Colonic mucosa (tissue), 4 donors: ENCODE measurements at regions not wholly inside any gene's neighbourhood (a gene's known extent, or its start where the extent isn't known, plus 50 kb on each side); places are given as distances from the start of the nearest gene placed in this dataset.

Experiments
- DNase-seq: peaks from one replicate; pipeline ENCODE4 v3.0.0-alpha.2; 2020
- H3K27ac ChIP-seq: fragments of 200-600 bp; one replicate; pipeline ENCODE4 v1.8.0; 2021
- H3K27me3 ChIP-seq: fragments of 200-600 bp; one replicate; pipeline ENCODE4 v1.8.0; 2021
- H3K36me3 ChIP-seq: fragments of 200-600 bp; one replicate; pipeline ENCODE4 v1.8.0; 2021
- H3K4me1 ChIP-seq: fragments of 200-600 bp; one replicate; pipeline ENCODE4 v1.8.0; 2021; ENCODE audit warnings: mild to moderate bottlenecking
- H3K4me3 ChIP-seq: fragments of 200-600 bp; one replicate; pipeline ENCODE4 v1.8.0; 2021
- H3K9ac ChIP-seq, 2 donors: one replicate each; pipeline ENCODE4 v1.7.0; 2013; ENCODE audit warnings: control low read depth in 2 of 2, low read depth in 2 of 2, low read length in 2 of 2
- H3K9me3 ChIP-seq: fragments of 200-600 bp; one replicate; pipeline ENCODE4 v1.8.0; 2021
- intact Hi-C: fragments of 100-400 bp; cut with DNase I; formaldehyde crosslinking; loops from one replicate; pipeline ENCODE4 v1.14.1; 2022
- TF ChIP-seq, protein P1 (sequence below): fragments of 200-600 bp; IDR thresholded peaks from one replicate; pipeline ENCODE4 v1.8.0; 2022; ENCODE audit warnings: antibody characterized with exemption, mild to moderate bottlenecking
- donor health status: healthy.
- donor health status: DM: no; HTN: no; CAD: no.
- donor health status: DM: no; HTN: no; CAD: no.

DNA sequence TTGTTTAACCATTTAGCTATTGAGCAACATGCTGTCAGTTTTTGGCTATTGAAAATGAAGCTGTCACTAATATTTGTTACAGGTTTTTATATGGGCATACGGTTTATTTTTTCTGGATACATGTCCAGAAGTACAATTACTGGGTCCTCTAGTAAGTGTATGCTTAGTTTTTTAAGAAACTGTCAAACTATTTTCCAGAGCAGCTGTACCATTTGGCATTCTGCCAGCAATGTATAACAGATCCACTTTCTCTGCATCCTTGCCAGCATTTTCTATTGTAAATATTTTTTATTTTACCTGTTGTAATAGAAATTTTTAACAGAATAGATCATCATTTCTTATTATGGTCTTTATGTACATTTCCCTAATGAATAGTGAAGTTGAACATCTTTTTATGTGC is 658.8 kb downstream of the EDEM1 start:
- Histone ChIP-seq H3K9ac (no peak overlapping the region), H3K4me1 (no peaks in the 10 kb centered on the region), H3K27ac (no peak overlapping the region), H3K9me3 (no peaks in the 10 kb centered on the region), H3K36me3 (no peaks in the 10 kb centered on the region), H3K27me3 (no peaks in the 10 kb centered on the region), H3K4me3 (no peak overlapping the region)
- DNase-seq: no peak
- TF ChIP-seq, protein P1, sequence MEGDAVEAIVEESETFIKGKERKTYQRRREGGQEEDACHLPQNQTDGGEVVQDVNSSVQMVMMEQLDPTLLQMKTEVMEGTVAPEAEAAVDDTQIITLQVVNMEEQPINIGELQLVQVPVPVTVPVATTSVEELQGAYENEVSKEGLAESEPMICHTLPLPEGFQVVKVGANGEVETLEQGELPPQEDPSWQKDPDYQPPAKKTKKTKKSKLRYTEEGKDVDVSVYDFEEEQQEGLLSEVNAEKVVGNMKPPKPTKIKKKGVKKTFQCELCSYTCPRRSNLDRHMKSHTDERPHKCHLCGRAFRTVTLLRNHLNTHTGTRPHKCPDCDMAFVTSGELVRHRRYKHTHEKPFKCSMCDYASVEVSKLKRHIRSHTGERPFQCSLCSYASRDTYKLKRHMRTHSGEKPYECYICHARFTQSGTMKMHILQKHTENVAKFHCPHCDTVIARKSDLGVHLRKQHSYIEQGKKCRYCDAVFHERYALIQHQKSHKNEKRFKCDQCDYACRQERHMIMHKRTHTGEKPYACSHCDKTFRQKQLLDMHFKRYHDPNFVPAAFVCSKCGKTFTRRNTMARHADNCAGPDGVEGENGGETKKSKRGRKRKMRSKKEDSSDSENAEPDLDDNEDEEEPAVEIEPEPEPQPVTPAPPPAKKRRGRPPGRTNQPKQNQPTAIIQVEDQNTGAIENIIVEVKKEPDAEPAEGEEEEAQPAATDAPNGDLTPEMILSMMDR: no peak
- intact Hi-C loops: no loop called here

DNA sequence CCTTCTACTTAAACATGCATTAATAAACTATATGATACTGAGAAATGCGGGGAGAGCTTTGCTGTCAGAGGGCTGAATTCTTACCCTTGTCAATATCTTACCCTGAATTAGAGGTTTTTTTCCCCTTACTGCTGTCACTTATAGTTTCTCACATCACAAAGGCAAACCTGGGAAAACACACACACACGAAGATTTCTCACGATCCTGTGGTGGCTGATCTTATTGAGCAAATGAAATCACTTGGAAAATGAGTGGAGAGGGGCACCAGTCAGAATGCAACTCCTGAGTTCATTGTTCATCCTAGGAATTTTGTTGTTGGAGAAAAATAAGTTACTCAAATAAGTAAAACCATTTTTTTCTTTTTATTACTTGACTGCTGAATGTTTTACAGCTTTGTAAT is 673.6 kb downstream of the EDEM1 start:
- Histone ChIP-seq H3K36me3 (no peaks in the 10 kb centered on the region), H3K9ac (no peak overlapping the region), H3K9me3 (no peaks in the 10 kb centered on the region), H3K27ac (no peak overlapping the region), H3K4me1 (no peaks in the 10 kb centered on the region), H3K4me3 (no peak overlapping the region), H3K27me3 (no peaks in the 10 kb centered on the region)
- intact Hi-C loops: no loop called here
- DNase-seq: no peak
- TF ChIP-seq, protein P1: no peak

DNA sequence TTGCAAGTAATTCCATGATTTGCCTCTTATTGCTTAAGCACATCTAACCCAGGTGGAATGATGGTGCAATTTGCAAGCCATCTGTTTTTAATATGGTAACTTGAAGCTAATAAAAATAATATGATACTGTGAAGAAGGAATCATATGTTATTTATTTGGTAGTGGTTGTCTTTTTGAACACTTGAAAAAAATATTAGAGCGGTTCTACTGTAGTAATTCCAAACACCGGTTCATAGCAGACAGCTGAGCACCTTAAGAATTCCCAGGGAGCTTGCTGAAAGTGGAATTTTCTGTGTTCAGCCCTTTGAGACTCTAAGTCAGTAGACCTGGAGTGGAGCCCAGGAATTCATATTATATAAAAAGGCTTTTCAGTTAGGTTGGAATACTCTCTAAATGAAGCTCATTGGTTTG is 687.4 kb downstream of the EDEM1 start:
- Histone ChIP-seq H3K27me3 (no peaks in the 10 kb centered on the region), H3K27ac (no peak overlapping the region), H3K4me1 (no peaks in the 10 kb centered on the region), H3K4me3 (no peak overlapping the region), H3K36me3 (no peaks in the 10 kb centered on the region), H3K9me3 (no peaks in the 10 kb centered on the region), H3K9ac (no peak overlapping the region)
- DNase-seq: no peak
- intact Hi-C loops: no loop called here
- TF ChIP-seq, protein P1: no peak

DNA sequence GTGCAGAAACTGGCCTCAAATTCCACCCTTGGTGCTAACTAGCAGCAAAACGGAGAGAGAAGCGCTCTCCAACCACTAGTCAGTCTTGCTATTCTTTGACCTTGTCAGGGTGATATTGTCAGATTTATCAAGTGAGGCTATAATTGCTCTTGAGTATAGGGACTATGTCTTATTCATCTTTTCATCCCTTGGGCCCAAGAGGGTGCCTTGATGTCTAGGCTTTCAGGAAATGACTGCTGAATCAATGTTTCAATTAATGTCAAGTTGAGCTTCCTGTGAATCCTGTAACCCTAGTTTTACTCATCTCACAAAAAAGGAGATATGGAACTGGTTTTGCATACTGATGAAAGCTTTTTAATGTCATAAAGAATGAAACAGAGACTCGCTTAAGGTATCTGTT is 701.3 kb downstream of the EDEM1 start:
- H3K9ac ChIP-seq: no peak overlapping the region
- H3K9me3 ChIP-seq: no peaks in the 10 kb centered on the region
- H3K27ac ChIP-seq: no peak overlapping the region
- TF ChIP-seq, protein P1: no peak
- intact Hi-C loops: no loop called here
- H3K4me3 ChIP-seq: no peak overlapping the region
- no peaks in the 10 kb centered on the region for H3K27me3 ChIP-seq
- no peaks in the 10 kb centered on the region for H3K36me3 ChIP-seq
- no peaks in the 10 kb centered on the region for H3K4me1 ChIP-seq
- no peak for DNase-seq

DNA sequence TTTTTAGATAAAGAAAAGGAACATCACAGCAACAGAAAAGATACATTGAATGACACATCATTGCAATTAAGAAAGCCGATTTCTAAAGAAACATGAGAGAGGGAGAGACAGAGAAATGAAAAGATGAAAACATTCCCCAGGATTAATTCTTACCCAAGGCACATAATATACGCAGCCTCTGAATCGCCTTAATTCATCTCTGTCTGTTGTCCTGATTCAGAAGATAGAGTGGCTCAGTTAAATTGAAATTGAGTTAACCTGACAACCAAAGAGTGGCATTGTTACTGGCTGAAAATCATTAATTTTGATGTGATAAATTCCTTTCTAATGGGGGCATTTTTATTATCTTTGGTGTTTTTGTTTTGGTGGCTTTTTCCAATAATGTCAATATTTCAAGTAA is 701.9 kb downstream of the EDEM1 start:
- H3K9ac ChIP-seq: no peak overlapping the region
- no peaks in the 10 kb centered on the region for H3K27me3 ChIP-seq
- H3K4me3 ChIP-seq: no peak overlapping the region
- intact Hi-C loops: no loop called here
- no peaks in the 10 kb centered on the region for H3K4me1 ChIP-seq
- no peaks in the 10 kb centered on the region for H3K9me3 ChIP-seq
- H3K36me3 ChIP-seq: no peaks in the 10 kb centered on the region
- H3K27ac ChIP-seq: no peak overlapping the region
- no peak for DNase-seq
- TF ChIP-seq, protein P1: no peak

DNA sequence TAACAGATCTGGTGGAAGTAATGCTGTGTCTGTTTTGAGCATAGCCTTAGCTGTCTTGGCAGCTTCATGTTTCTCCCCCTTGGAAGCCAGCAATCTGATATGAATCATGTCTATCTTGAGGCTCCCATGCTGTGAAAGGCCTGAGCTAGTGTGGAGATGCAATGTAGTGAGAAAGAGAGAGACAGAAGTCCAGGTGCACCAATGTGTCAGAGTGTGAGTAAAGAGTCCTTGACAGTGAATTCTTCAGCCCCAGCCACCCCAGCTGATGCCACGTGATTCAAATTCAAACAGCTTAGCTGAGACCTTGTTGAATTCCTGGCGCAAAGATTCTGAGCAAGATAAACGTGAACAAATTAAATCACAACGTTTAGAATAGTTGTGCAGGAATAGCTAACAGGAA is 704.2 kb downstream of the EDEM1 start:
- Histone ChIP-seq H3K9me3 (no peaks in the 10 kb centered on the region), H3K27me3 (no peaks in the 10 kb centered on the region), H3K4me3 (no peak overlapping the region), H3K9ac (no peak overlapping the region), H3K4me1 (no peaks in the 10 kb centered on the region), H3K36me3 (no peaks in the 10 kb centered on the region), H3K27ac (no peak overlapping the region)
- intact Hi-C loops: no loop called here
- DNase-seq: no peak
- TF ChIP-seq, protein P1: no peak
